ENCODE measurements at regions not wholly inside any gene's neighbourhood (a gene's known extent, or its start where the extent isn't known, plus 50 kb on each side); places are given as distances from the start of the nearest gene placed in this dataset.

GRCh38 chr6:118706702-118707101, 55.3 kb upstream of the CEP85L start:
- TF ChIP-seq CTCF (IDR thresholded peaks at IDR 0.05; ENCODE audit: low read depth, low read length, poor library complexity, severe bottlenecking): no peak
- TF ChIP-seq EZH2phosphoT487 (IDR thresholded peaks at IDR 0.05; ENCODE audit: borderline replicate concordance, low read length): no peak

Data from DOHH2 (cell line).